Endothelial cell of umbilical vein (primary cell): ENCODE measurements at regions not wholly inside any gene's neighbourhood (a gene's known extent, or its start where the extent isn't known, plus 50 kb on each side); places are given as distances from the start of the nearest gene placed in this dataset.

ENCODE experiments used
- BruUV-seq: library from RNA; stranded (reverse); fragments of 400-500 nt; replicated peaks from 2 replicates; lab custom pipeline; 2021; lab: Mats Ljungman, UMichigan
- CTCF ChIA-PET: fragments of 300-600, 350-600 bp; sonication (Branson Sonifier 250); formaldehyde crosslinking; loops from one replicate; lab custom pipeline; 2021; ENCODE audit warnings: antibody characterized with exemption, inconsistent platforms; lab: Charles Lee
- POLR2A ChIA-PET: fragments of 300-600, 350-600 bp; sonication (Branson Sonifier 250); formaldehyde crosslinking; loops from one replicate; lab custom pipeline; 2021; ENCODE audit warnings: antibody characterized with exemption, inconsistent platforms; lab: Charles Lee
- DNase-seq: peaks from one replicate; pipeline ENCODE4 v3.0.0-alpha.2; 2011; ENCODE audit warnings: low read depth, low spot score
- FAIRE-seq: peaks from 2 replicates; lab custom pipeline; 2011; peaks lifted over from hg19 to GRCh38; lab: Jason Lieb, UNC
- H2AFZ ChIP-seq: 2 replicates; pipeline ENCODE4 v1.6.0; 2012; ENCODE audit warnings: low read depth, low read length, control low read depth, inconsistent platforms
- H3K27ac ChIP-seq: 2 replicates; pipeline ENCODE4 v1.5.1; 2011; ENCODE audit warnings: low read depth, mild to moderate bottlenecking, control low read depth, low read length, moderate library complexity; ENCODE audit not compliant: insufficient read depth
- H3K27me3 ChIP-seq, 2 experiments: 2 replicates each; pipeline versions ENCODE4 v1.6.0 to v1.6.1; 2011; ENCODE audit warnings: low read length in 2 of 2, mixed read lengths in 1 of 2; ENCODE audit not compliant: control insufficient read depth in 2 of 2, insufficient read depth in 2 of 2
- H3K36me3 ChIP-seq, 2 experiments: 2 replicates in 1 of 2; 3 replicates in 1 of 2; pipeline ENCODE4 v1.5.1; 2011; ENCODE audit warnings: low read length in 2 of 2, mild to moderate bottlenecking in 1 of 2, moderate library complexity in 1 of 2; ENCODE audit not compliant: control insufficient read depth in 2 of 2, insufficient read depth in 2 of 2; ENCODE audit errors: extremely low read depth in 1 of 2
- H3K4me1 ChIP-seq: 3 replicates; pipeline ENCODE4 v1.5.1; 2011; ENCODE audit warnings: mild to moderate bottlenecking, low read length; ENCODE audit not compliant: control insufficient read depth, insufficient read depth; ENCODE audit errors: extremely low read depth
- H3K4me2 ChIP-seq: 2 replicates; pipeline ENCODE4 v1.6.1; 2011; ENCODE audit warnings: low read length, control low read depth, mixed read lengths; ENCODE audit not compliant: insufficient read depth
- H3K4me3 ChIP-seq, 3 experiments: fragments of 200-600 bp in 1 of 3; sonication (generic), shearing (Covaris generic) in 1 of 3; replicated peaks in 1 of 3; 2 replicates each; pipeline ENCODE4 v1.5.1; 2011 to 2016; ENCODE audit warnings: control low read depth in 3 of 3, low read length in 3 of 3, mild to moderate bottlenecking in 2 of 3, inconsistent platforms in 1 of 3, low read depth in 1 of 3, moderate library complexity in 1 of 3; ENCODE audit not compliant: insufficient read depth in 1 of 3
- H3K79me2 ChIP-seq: 2 replicates; pipeline ENCODE4 v1.6.0; 2012; ENCODE audit warnings: low read length, inconsistent platforms; ENCODE audit not compliant: control insufficient read depth, insufficient read depth
- H3K9ac ChIP-seq: replicated peaks from 2 replicates; pipeline ENCODE3; 2011; ENCODE audit warnings: low read length, control low read depth; ENCODE audit not compliant: insufficient read depth; ENCODE audit errors: extremely low read depth
- H3K9me1 ChIP-seq: replicated peaks from 3 replicates; pipeline ENCODE4 v1.6.0; 2011; ENCODE audit warnings: mild to moderate bottlenecking, low read length; ENCODE audit not compliant: control insufficient read depth, insufficient read depth; ENCODE audit errors: extremely low read depth
- H3K9me3 ChIP-seq: replicated peaks from 2 replicates; pipeline ENCODE4 v1.5.1; 2012; ENCODE audit warnings: low read length, inconsistent platforms; ENCODE audit not compliant: control insufficient read depth, insufficient read depth
- H4K20me1 ChIP-seq: replicated peaks from 2 replicates; pipeline ENCODE3; 2011; ENCODE audit warnings: mild to moderate bottlenecking, low read length; ENCODE audit not compliant: control insufficient read depth, insufficient read depth; ENCODE audit errors: extremely low read depth
- CTCF ChIP-seq, 2 donors: IDR thresholded peaks; 1 replicate in 1 of 2; 2 replicates in 1 of 2; pipeline ENCODE4 v1.5.1; 2011; ENCODE audit warnings: low read length in 2 of 2, mild to moderate bottlenecking in 2 of 2, moderate library complexity in 2 of 2, control low read depth in 1 of 2, inconsistent platforms in 1 of 2, low read depth in 1 of 2; ENCODE audit not compliant: insufficient read depth in 1 of 2; ENCODE audit errors: extremely low read depth in 1 of 2
- EZH2 ChIP-seq: IDR thresholded peaks from 2 replicates; pipeline ENCODE4 v1.6.1; 2012; ENCODE audit warnings: borderline replicate concordance, low read depth, mild to moderate bottlenecking, moderate library complexity, low read length, inconsistent platforms; ENCODE audit not compliant: severe bottlenecking
- FOS ChIP-seq: IDR thresholded peaks from 2 replicates; pipeline ENCODE4 v1.6.1; 2011; ENCODE audit warnings: mild to moderate bottlenecking, low read length, moderate library complexity, borderline replicate concordance; ENCODE audit not compliant: insufficient read depth
- GATA2 ChIP-seq: IDR thresholded peaks from 2 replicates; pipeline ENCODE4 v1.7.0; 2011; ENCODE audit warnings: low read depth, mild to moderate bottlenecking, moderate library complexity, mixed read lengths, low read length; ENCODE audit not compliant: insufficient read length, insufficient read depth
- MYC ChIP-seq: IDR thresholded peaks from one replicate; pipeline ENCODE4 v1.6.1; 2011; ENCODE audit warnings: mild to moderate bottlenecking, low read depth, low read length
- POLR2AphosphoS5 ChIP-seq: IDR thresholded peaks from 2 replicates; pipeline ENCODE4 v1.6.1; 2012; ENCODE audit warnings: low read depth, mild to moderate bottlenecking, control low read depth, low read length, moderate library complexity; ENCODE audit not compliant: insufficient read depth
- dilution Hi-C: fragments of 300-500 bp; cut with MboI; formaldehyde crosslinking; loops from one replicate; pipeline ENCODE4 v1.15.0; 2019; ENCODE audit warnings: low sequenced_read_pairs; ENCODE audit not compliant: extremely low pct_ligation_motif_present
- intact Hi-C: fragments of 100-400 bp; cut with micrococcal nuclease; formaldehyde crosslinking; loops from one replicate; pipeline ENCODE4 v1.10.0; 2022
- TF ChIP-seq, protein P1 (sequence below): IDR thresholded peaks from 2 replicates; pipeline ENCODE4 v1.6.1; 2011; ENCODE audit not compliant: insufficient read depth, insufficient read length

GRCh38 chr4:32025851-32026459 is 1305.8 kb downstream of the PCDH7 start:
- FAIRE-seq, result peak; percentile 82
- TF ChIP-seq EZH2 (no peak), POLR2AphosphoS5 (no peak), GATA2 (peak; percentile 50), MYC (no peak), CTCF (IDR thresholded peaks at IDR 0.05; ENCODE audit: extremely low read depth in 1 of 2, insufficient read depth in 1 of 2, low read depth in 1 of 2, low read length in 2 of 2) (no peak), FOS (peak; percentile 44)
- TF ChIP-seq, protein P1, sequence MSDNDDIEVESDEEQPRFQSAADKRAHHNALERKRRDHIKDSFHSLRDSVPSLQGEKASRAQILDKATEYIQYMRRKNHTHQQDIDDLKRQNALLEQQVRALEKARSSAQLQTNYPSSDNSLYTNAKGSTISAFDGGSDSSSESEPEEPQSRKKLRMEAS, result no peak
- dilution Hi-C loops, result no loop called here
- Histone ChIP-seq H3K4me1 (peaks cover 10% of the 10 kb centered on the region), H3K4me3 (no peak overlapping the region), H3K27ac (peak overlapping the region; percentile 22), H3K27me3 (no peaks in the 10 kb centered on the region), H3K9ac (no peak overlapping the region), H3K79me2 (no peaks in the 10 kb centered on the region), H3K9me1 (no peaks in the 10 kb centered on the region), H2AFZ (peak overlapping the region; percentile 32), H3K36me3 (no peaks in the 10 kb centered on the region), H3K4me2 (peak overlapping the region; percentile 50), H3K9me3 (no peaks in the 10 kb centered on the region), H4K20me1 (no peaks in the 10 kb centered on the region)
- POLR2A ChIA-PET, result no interaction called here
- peak; percentile 43 for DNase-seq
- BruUV-seq, result no TSS peak
- CTCF ChIA-PET, result interaction anchor here (1.8 kb wide), 1 partner anchor 12 kb away, joined by 6 read pairs; no protein-coding TSS in a partner anchor
- intact Hi-C loops, result loop anchor here (10.0 kb wide), 1 partner anchor 1311 kb away; no protein-coding TSS in a partner anchor
